HEK293 (cell line): ENCODE measurements at regions not wholly inside any gene's neighbourhood (a gene's known extent, or its start where the extent isn't known, plus 50 kb on each side); places are given as distances from the start of the nearest gene placed in this dataset.

Experiments
- CTCF ChIA-PET: fragments of 350-600 bp; formaldehyde crosslinking; extraction: SDS; loops from one replicate; lab custom pipeline; 2021; ENCODE audit warnings: antibody characterized with exemption; lab: Yijun Ruan, JAX
- POLR2A ChIA-PET: fragments of 300-600 bp; formaldehyde crosslinking; extraction: SDS; loops from one replicate; lab custom pipeline; 2020; ENCODE audit warnings: antibody characterized with exemption, inconsistent platforms; lab: Yijun Ruan, JAX
- H3K27ac ChIP-seq: fragments of 200-500 bp; sonication (Bioruptor generic); 2 replicates; pipeline ENCODE4 v1.5.1; 2014; ENCODE audit warnings: low read depth, low read length, control low read depth, inconsistent platforms; ENCODE audit errors: extremely low read depth
- H3K36me3 ChIP-seq, 2 experiments: fragments of 200-500 bp in 1 of 2; sonication (Bioruptor generic) in 1 of 2; 1 replicate in 1 of 2; 2 replicates in 1 of 2; pipeline ENCODE4 v1.5.1; 2014 to 2017; ENCODE audit warnings: inconsistent platforms in 2 of 2, low read length in 2 of 2; ENCODE audit not compliant: control insufficient read depth in 2 of 2, insufficient read depth in 1 of 2
- H3K4me1 ChIP-seq: fragments of 200-500 bp; sonication (Bioruptor generic); 2 replicates; pipeline ENCODE4 v1.5.1; 2014; ENCODE audit warnings: mild to moderate bottlenecking, low read length, inconsistent platforms; ENCODE audit not compliant: control insufficient read depth, insufficient read depth
- H3K4me3 ChIP-seq: 2 replicates; pipeline ENCODE4 v1.5.1; 2011; ENCODE audit warnings: low read depth, mild to moderate bottlenecking, control low read depth, low read length, moderate library complexity
- H3K9me3 ChIP-seq: fragments of 200-500 bp; sonication (Bioruptor generic); 2 replicates; pipeline ENCODE4 v1.5.1; 2014; ENCODE audit warnings: low read depth, low read length, inconsistent platforms; ENCODE audit not compliant: control insufficient read depth, insufficient read depth
- GLIS1 ChIP-seq: fragments of 450-650 bp; formaldehyde crosslinking; IDR thresholded peaks from 2 replicates; pipeline ENCODE4 v1.5.1; 2016; ENCODE audit warnings: missing biosample characterization, missing genetic modification characterization
- HOXC10 ChIP-seq: sonication (generic); formaldehyde crosslinking; IDR thresholded peaks from 2 replicates; pipeline ENCODE4 v1.8.1; 2023; ENCODE audit warnings: mild to moderate bottlenecking, missing genetic modification reagents
- PRDM1 ChIP-seq: fragments of 450-650 bp; formaldehyde crosslinking; IDR thresholded peaks from 2 replicates; pipeline ENCODE4; 2016; ENCODE audit warnings: missing biosample characterization, missing genetic modification characterization
- TRIM28 ChIP-seq: IDR thresholded peaks from 2 replicates; pipeline ENCODE4 v1.6.1; 2011; ENCODE audit warnings: low read length, control low read depth, borderline replicate concordance
- ZBTB20 ChIP-seq: fragments of 450-650 bp; formaldehyde crosslinking; IDR thresholded peaks from 2 replicates; pipeline ENCODE4 v1.5.1; 2016; ENCODE audit warnings: missing biosample characterization, missing genetic modification characterization
- ZFP69B ChIP-seq: fragments of 450-650 bp; formaldehyde crosslinking; IDR thresholded peaks from 2 replicates; pipeline ENCODE4 v1.5.1; 2016; ENCODE audit warnings: missing biosample characterization, missing genetic modification characterization
- ZNF10 ChIP-seq: fragments of 450-650 bp; formaldehyde crosslinking; IDR thresholded peaks from 2 replicates; pipeline ENCODE4 v1.5.1; 2017; ENCODE audit warnings: missing biosample characterization, missing genetic modification characterization
- ZNF223 ChIP-seq: fragments of 450-650 bp; formaldehyde crosslinking; IDR thresholded peaks from 2 replicates; pipeline ENCODE4 v1.5.1; 2016; ENCODE audit warnings: missing biosample characterization, missing genetic modification characterization
- ZNF341 ChIP-seq: fragments of 450-650 bp; formaldehyde crosslinking; IDR thresholded peaks from 2 replicates; pipeline ENCODE4; 2016; ENCODE audit warnings: low read depth, missing biosample characterization, missing genetic modification characterization
- ZNF404 ChIP-seq: fragments of 450-650 bp; formaldehyde crosslinking; IDR thresholded peaks from 2 replicates; pipeline ENCODE4 v1.5.1; 2017; ENCODE audit warnings: missing biosample characterization, missing genetic modification characterization
- ZNF433 ChIP-seq: fragments of 450-650 bp; formaldehyde crosslinking; IDR thresholded peaks from 2 replicates; pipeline ENCODE4 v1.5.1; 2016; ENCODE audit warnings: missing biosample characterization, missing genetic modification characterization, low read depth
- ZNF529 ChIP-seq: fragments of 450-650 bp; formaldehyde crosslinking; IDR thresholded peaks from 2 replicates; pipeline ENCODE4 v1.5.1; 2017; ENCODE audit warnings: missing genetic modification characterization, missing biosample characterization; ENCODE audit not compliant: insufficient replicate concordance
- ZNF585B ChIP-seq: fragments of 450-650 bp; formaldehyde crosslinking; IDR thresholded peaks from 2 replicates; pipeline ENCODE4 v1.5.1; 2016; ENCODE audit warnings: missing biosample characterization, missing genetic modification characterization
- ZNF776 ChIP-seq: fragments of 450-650 bp; formaldehyde crosslinking; IDR thresholded peaks from 2 replicates; pipeline ENCODE4 v1.5.0; 2017; ENCODE audit warnings: missing biosample characterization, missing genetic modification characterization, borderline replicate concordance
- ZNF777 ChIP-seq: fragments of 450-650 bp; formaldehyde crosslinking; IDR thresholded peaks from 2 replicates; pipeline ENCODE4 v1.5.1; 2017; ENCODE audit warnings: missing biosample characterization, missing genetic modification characterization, borderline replicate concordance
- ZSCAN23 ChIP-seq: fragments of 450-650 bp; formaldehyde crosslinking; IDR thresholded peaks from 2 replicates; pipeline ENCODE4 v1.5.1; 2016; ENCODE audit warnings: missing biosample characterization, missing genetic modification characterization
- ZXDB ChIP-seq: fragments of 450-650 bp; formaldehyde crosslinking; IDR thresholded peaks from 2 replicates; pipeline ENCODE4 v1.5.1; 2016; ENCODE audit warnings: missing biosample characterization, missing genetic modification characterization
- TF ChIP-seq, protein P1 (sequence below): fragments of 450-650 bp; formaldehyde crosslinking; IDR thresholded peaks from 2 replicates; pipeline ENCODE4 v1.5.0; 2017; ENCODE audit warnings: missing biosample characterization, missing genetic modification characterization, borderline replicate concordance
- TF ChIP-seq, protein P2 (sequence below): fragments of 450-650 bp; formaldehyde crosslinking; IDR thresholded peaks from 2 replicates; pipeline ENCODE4 v1.5.1; 2016; ENCODE audit warnings: missing biosample characterization, missing genetic modification characterization
- TF ChIP-seq, protein P3 (sequence below): fragments of 450-650 bp; formaldehyde crosslinking; IDR thresholded peaks from 2 replicates; pipeline ENCODE4 v1.5.1; 2016; ENCODE audit warnings: missing biosample characterization, missing genetic modification characterization

DNA sequence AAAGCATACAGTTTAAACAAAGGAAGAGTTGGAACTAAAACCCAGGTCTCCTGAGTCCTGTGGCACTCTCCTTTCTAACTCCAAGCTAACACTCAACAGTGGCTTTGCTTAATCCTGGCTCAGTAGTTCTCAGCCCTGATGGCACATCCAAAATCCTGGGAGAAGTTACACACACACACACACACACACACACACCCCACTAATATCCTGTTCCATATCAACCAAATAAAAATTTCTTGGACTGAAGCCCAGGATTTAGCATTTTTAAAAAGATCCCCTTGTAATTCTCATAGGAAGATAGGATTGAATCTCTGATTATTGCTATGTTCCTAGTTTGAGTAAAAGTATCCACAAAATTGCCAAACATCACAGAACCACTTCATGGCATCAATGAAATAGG lies 136.1 kb upstream of the RIOK3 start (continued):
- TF ChIP-seq ZNF777 (tag by site-specific recombination): no peak
- no peak for TF ChIP-seq ZNF433 (tag by site-specific recombination)
- no peak for TF ChIP-seq PRDM1 (tag by site-specific recombination)

DNA sequence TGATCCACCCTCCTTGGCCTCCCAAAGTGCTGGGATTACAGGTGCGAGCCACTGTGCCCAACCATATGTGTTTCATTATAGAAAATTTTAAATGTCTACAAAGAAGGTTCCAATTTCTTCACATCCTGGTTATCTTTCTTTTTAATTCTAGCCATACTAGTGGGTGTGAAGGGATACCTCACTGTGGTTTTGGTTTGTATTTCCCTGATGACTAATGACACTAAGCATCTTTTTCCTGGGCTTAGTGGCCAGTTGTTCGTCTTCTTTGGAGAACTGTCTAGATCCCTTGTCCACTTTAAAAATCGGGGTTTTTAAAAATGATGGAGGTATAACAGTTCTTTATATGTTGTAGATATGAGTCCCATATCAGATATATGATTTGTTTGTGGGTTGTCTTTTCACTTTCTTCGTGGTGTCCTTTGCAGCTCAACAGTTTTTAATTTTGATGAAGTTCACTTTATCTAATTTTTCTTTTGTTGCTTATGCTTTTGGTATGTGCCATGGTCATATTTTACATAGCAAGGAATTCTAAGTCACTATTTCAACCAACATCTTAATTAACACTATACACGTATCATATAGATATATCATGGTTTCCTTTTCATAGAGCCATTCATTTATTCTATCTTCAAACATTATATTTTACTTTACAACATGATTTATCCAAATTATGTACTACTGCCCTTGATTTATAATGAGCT lies 135.0 kb upstream of the RIOK3 start:
- Histone ChIP-seq H3K4me1 (no peaks in the 10 kb centered on the region; the same call in 1 of the 2 replicates), H3K4me3 (no peak overlapping the region), H3K36me3 (no peaks in the 10 kb centered on the region), H3K9me3 (no peaks in the 10 kb centered on the region), H3K27ac (no peak overlapping the region)
- ChIA-PET POLR2A (no interaction called here), CTCF (interaction anchor here (0.6 kb wide), 1 partner anchor 543 kb away, joined by 3 read pairs; no protein-coding TSS in a partner anchor)
- TF ChIP-seq, protein P1, sequence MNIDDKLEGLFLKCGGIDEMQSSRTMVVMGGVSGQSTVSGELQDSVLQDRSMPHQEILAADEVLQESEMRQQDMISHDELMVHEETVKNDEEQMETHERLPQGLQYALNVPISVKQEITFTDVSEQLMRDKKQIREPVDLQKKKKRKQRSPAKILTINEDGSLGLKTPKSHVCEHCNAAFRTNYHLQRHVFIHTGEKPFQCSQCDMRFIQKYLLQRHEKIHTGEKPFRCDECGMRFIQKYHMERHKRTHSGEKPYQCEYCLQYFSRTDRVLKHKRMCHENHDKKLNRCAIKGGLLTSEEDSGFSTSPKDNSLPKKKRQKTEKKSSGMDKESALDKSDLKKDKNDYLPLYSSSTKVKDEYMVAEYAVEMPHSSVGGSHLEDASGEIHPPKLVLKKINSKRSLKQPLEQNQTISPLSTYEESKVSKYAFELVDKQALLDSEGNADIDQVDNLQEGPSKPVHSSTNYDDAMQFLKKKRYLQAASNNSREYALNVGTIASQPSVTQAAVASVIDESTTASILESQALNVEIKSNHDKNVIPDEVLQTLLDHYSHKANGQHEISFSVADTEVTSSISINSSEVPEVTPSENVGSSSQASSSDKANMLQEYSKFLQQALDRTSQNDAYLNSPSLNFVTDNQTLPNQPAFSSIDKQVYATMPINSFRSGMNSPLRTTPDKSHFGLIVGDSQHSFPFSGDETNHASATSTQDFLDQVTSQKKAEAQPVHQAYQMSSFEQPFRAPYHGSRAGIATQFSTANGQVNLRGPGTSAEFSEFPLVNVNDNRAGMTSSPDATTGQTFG: no peak
- TF ChIP-seq, protein P2, sequence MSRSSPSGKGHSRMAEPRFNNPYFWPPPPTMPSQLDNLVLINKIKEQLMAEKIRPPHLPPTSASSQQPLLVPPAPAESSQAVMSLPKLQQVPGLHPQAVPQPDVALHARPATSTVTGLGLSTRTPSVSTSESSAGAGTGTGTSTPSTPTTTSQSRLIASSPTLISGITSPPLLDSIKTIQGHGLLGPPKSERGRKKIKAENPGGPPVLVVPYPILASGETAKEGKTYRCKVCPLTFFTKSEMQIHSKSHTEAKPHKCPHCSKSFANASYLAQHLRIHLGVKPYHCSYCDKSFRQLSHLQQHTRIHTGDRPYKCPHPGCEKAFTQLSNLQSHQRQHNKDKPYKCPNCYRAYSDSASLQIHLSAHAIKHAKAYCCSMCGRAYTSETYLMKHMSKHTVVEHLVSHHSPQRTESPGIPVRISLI: no peak
- TF ChIP-seq ZNF10 (tag by site-specific recombination) (no peak), ZFP69B (tag by site-specific recombination) (no peak)

DNA sequence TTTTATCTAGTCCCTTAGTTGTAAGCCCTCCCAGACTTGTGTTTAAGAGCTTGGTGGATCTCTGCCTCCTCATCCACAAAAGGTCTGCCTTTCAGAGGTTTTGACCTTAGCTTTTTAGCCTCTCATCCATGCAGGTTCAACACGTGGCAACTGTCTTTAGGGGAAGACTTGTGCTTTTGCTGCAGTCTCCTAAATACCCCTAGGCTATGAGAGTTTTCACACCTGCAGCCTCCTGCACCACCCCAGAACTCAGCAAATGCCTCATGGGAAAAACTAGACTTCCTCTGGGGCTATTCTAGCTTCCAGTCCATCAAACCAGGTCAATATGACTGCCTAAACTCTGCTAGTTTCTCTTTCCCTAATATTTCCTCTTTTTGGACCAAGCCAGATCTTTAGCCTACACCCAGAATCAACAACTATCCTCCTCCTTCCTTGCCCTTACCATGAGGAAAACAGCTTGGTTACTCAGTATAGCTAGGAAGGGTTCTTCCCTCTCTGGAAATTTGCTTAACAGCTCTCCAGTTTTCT lies 132.3 kb upstream of the RIOK3 start:
- TF ChIP-seq ZSCAN23 (tag by site-specific recombination) (no peak), ZNF529 (tag by site-specific recombination) (no peak), ZXDB (tag by site-specific recombination) (no peak)
- no peaks in the 10 kb centered on the region for H3K9me3 ChIP-seq
- no peak overlapping the region for H3K4me3 ChIP-seq
- no peaks in the 10 kb centered on the region for H3K36me3 ChIP-seq
- no peak overlapping the region for H3K27ac ChIP-seq
- H3K4me1 ChIP-seq: no peaks in the 10 kb centered on the region
- POLR2A ChIA-PET: no interaction called here
- CTCF ChIA-PET: no interaction called here

DNA sequence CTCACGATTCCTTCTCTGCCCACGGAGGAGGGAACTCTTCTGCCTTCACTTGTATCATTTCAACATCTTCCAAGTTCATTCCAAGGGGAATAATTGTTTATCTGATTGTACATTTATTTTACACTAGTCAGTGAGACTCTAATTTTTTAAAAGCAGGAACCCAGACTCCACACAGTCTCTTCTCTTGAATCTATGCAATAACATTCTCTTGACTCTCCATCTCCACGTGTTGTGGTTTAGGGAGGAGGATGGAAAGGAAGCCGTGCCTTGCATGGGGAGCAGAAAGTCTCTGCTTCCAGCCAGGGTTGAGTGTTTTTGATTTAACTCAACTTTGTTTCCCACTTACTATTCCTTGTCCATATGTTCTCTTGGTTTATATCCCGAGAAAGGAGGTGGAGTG lies 131.1 kb upstream of the RIOK3 start:
- H3K27ac ChIP-seq: no peak overlapping the region
- CTCF ChIA-PET: no interaction called here
- H3K9me3 ChIP-seq: no peaks in the 10 kb centered on the region
- no peak for TF ChIP-seq HOXC10 (CRISPR knock-in tag)
- TF ChIP-seq ZNF585B (tag by site-specific recombination): no peak
- TF ChIP-seq ZNF404 (tag by site-specific recombination): no peak
- TF ChIP-seq, protein P3, sequence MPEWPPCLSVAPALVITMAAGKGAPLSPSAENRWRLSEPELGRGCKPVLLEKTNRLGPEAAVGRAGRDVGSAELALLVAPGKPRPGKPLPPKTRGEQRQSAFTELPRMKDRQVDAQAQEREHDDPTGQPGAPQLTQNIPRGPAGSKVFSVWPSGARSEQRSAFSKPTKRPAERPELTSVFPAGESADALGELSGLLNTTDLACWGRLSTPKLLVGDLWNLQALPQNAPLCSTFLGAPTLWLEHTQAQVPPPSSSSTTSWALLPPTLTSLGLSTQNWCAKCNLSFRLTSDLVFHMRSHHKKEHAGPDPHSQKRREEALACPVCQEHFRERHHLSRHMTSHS (tag by site-specific recombination): no peak
- TF ChIP-seq GLIS1 (tag by site-specific recombination): no peak
- no peak for TF ChIP-seq ZNF223 (tag by site-specific recombination)
- no peak for TF ChIP-seq TRIM28
- no peak for TF ChIP-seq ZNF433 (tag by site-specific recombination)
- no peak for TF ChIP-seq ZNF10 (tag by site-specific recombination)
- TF ChIP-seq ZNF776 (tag by site-specific recombination): no peak
- TF ChIP-seq ZNF341: no peak
- no peak for TF ChIP-seq ZBTB20 (tag by site-specific recombination)
- H3K4me3 ChIP-seq: no peak overlapping the region
- H3K4me1 ChIP-seq: no peaks in the 10 kb centered on the region
- POLR2A ChIA-PET: no interaction called here
- no peaks in the 10 kb centered on the region for H3K36me3 ChIP-seq
